ENCODE measurements at regions not wholly inside any gene's neighbourhood (a gene's known extent, or its start where the extent isn't known, plus 50 kb on each side); places are given as distances from the start of the nearest gene placed in this dataset.

DNA sequence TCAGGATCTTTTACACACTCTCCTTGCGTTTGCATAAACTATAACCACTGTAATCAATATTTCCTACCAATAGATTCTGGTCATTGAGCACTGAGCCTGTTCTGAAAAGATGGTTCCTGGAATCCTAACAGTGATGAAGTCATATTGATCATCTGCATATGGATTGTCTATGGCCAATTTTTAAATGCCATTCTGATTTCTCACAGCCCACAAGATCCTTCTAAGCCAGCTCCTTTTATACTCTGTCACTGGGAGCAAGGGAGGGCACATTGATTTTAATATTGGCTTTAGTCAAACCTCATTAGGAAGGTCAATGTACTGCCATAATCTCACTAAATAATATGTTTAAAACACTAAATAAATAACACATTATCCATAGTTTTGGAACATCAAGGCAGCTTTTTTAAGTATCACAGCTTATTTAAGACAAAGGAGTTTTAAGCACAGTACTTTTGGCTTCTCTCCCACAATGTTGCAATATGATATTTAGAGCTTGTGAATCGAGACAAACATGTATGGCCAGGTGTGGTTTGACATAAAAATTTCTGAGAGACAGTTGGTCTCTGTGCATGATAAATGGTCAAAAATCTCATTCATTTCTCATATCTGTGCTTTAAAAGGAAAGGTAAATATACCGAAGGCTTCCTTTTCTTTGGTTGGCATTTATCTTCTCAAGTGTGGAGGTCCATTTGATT lies 267.3 kb downstream of the MTX2 start:
- DNase-seq, result no peak
- no peaks in the 10 kb centered on the region for H3K4me1 ChIP-seq
- H3K27me3 ChIP-seq, result no peaks in the 10 kb centered on the region
- no peak overlapping the region for H3K27ac ChIP-seq
- TF ChIP-seq, protein P1, sequence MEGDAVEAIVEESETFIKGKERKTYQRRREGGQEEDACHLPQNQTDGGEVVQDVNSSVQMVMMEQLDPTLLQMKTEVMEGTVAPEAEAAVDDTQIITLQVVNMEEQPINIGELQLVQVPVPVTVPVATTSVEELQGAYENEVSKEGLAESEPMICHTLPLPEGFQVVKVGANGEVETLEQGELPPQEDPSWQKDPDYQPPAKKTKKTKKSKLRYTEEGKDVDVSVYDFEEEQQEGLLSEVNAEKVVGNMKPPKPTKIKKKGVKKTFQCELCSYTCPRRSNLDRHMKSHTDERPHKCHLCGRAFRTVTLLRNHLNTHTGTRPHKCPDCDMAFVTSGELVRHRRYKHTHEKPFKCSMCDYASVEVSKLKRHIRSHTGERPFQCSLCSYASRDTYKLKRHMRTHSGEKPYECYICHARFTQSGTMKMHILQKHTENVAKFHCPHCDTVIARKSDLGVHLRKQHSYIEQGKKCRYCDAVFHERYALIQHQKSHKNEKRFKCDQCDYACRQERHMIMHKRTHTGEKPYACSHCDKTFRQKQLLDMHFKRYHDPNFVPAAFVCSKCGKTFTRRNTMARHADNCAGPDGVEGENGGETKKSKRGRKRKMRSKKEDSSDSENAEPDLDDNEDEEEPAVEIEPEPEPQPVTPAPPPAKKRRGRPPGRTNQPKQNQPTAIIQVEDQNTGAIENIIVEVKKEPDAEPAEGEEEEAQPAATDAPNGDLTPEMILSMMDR (IDR thresholded peaks at IDR 0.05), result no peak
- no peak for TF ChIP-seq POLR2A (IDR thresholded peaks at IDR 0.05)
- H3K36me3 ChIP-seq, result no peaks in the 10 kb centered on the region
- no peaks in the 10 kb centered on the region for H3K9me3 ChIP-seq
- H3K4me3 ChIP-seq, result no peak overlapping the region

DNA sequence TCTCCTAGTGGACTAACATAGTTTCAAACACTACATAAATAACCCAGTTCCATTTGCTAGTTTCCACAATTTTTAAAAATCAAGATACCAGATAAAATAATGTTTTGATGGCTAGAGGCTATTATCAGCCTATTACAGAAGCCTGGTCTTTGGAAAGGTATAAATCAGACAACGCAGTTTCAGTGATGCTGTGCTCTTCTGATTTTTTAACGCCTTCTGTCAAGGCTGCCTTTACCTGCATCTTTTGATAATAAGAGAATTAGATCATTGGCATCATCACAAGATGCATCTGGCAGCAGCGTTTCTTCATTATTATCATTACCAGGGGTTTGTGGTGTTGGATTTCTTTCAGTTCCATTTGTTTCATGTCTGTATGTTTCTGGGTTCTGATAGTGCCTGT lies 268.7 kb downstream of the MTX2 start:
- H3K27me3 ChIP-seq, result no peaks in the 10 kb centered on the region
- TF ChIP-seq, protein P1 (IDR thresholded peaks at IDR 0.05), result no peak
- no peak for TF ChIP-seq POLR2A (IDR thresholded peaks at IDR 0.05)
- no peak overlapping the region for H3K4me3 ChIP-seq
- no peak overlapping the region for H3K27ac ChIP-seq
- no peak for DNase-seq
- H3K36me3 ChIP-seq, result no peaks in the 10 kb centered on the region
- H3K4me1 ChIP-seq, result no peaks in the 10 kb centered on the region
- H3K9me3 ChIP-seq, result no peaks in the 10 kb centered on the region

- no peak for DNase-seq
- Histone ChIP-seq H3K4me1 (no peaks in the 10 kb centered on the region), H3K27ac (no peak overlapping the region), H3K36me3 (no peaks in the 10 kb centered on the region), H3K9me3 (no peaks in the 10 kb centered on the region), H3K27me3 (no peaks in the 10 kb centered on the region), H3K4me3 (no peak overlapping the region)
- TF ChIP-seq, protein P1 (IDR thresholded peaks at IDR 0.05), result no peak
- TF ChIP-seq POLR2A (IDR thresholded peaks at IDR 0.05), result no peak
Measured at GRCh38 chr2:176540995-176541394, 271.8 kb downstream of the MTX2 start.

GRCh38 chr2:176542476-176542875 lies 273.2 kb downstream of the MTX2 start:
- Histone ChIP-seq H3K36me3 (no peaks in the 10 kb centered on the region), H3K27ac (no peak overlapping the region), H3K9me3 (no peaks in the 10 kb centered on the region), H3K4me1 (no peaks in the 10 kb centered on the region), H3K4me3 (no peak overlapping the region), H3K27me3 (no peaks in the 10 kb centered on the region)
- TF ChIP-seq POLR2A (IDR thresholded peaks at IDR 0.05), result no peak
- DNase-seq, result no peak

DNA sequence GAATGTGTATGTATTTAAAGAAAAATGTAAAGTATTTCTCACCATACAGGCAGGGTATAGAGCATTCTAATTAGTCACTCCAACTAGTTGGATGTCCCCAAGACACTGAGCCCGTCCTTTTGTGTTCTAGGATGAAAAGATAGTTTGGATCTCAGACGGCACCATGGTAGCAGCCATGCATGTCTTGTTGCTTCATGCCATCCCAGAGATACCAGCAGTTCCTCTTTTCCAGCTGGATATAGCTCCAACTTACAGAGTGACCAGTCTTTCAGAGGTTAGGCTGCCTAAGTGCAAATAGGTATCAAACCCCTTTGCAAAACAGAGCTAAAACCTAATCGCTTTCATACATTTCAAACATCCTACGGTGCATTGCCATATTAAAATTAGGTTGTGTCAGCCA lies 275.3 kb downstream of the MTX2 start:
- Histone ChIP-seq H3K27ac (no peak overlapping the region), H3K4me1 (no peaks in the 10 kb centered on the region)
- no peak for DNase-seq

More for the DNA sequence above, 275.3 kb downstream of the MTX2 start:
- Histone ChIP-seq H3K9me3 (no peaks in the 10 kb centered on the region), H3K4me3 (no peak overlapping the region), H3K27me3 (no peaks in the 10 kb centered on the region), H3K36me3 (no peaks in the 10 kb centered on the region)
- TF ChIP-seq, protein P1 (IDR thresholded peaks at IDR 0.05), result no peak
- no peak for TF ChIP-seq POLR2A (IDR thresholded peaks at IDR 0.05)

Data from Peyer's patch (tissue), 4 donors.